ENCODE measurements at regions not wholly inside any gene's neighbourhood (a gene's known extent, or its start where the extent isn't known, plus 50 kb on each side); places are given as distances from the start of the nearest gene placed in this dataset.

- peak; percentile 6 for ATAC-seq (replicated peaks)
- no peak overlapping the region for H3K4me3 Mint-ChIP-seq
- H3K36me3 Mint-ChIP-seq (ENCODE audit: low read depth) = no peaks in the 10 kb centered on the region
- no peaks in the 10 kb centered on the region for H3K4me1 Mint-ChIP-seq
- H3K9me3 Mint-ChIP-seq = no peaks in the 10 kb centered on the region
- peaks cover 4% of the 10 kb centered on the region for H3K27me3 Mint-ChIP-seq
- H3K27ac Mint-ChIP-seq = no peak overlapping the region
These were observed 69.8 kb upstream of the RNU6ATAC start for GRCh38 chr9:134234001-134234660.

- Mint-ChIP-seq H3K4me3 (no peak overlapping the region), H3K27ac (no peak overlapping the region), H3K27me3 (peaks cover 4% of the 10 kb centered on the region), H3K36me3 (ENCODE audit: low read depth) (no peaks in the 10 kb centered on the region), H3K9me3 (no peaks in the 10 kb centered on the region), H3K4me1 (no peaks in the 10 kb centered on the region)
- ATAC-seq (replicated peaks) = no peak
These were observed 70.5 kb upstream of the RNU6ATAC start for GRCh38 chr9:134234687-134235359.

GRCh38 chr9:134235366-134235765 is 71.0 kb upstream of the RNU6ATAC start:
- H3K4me1 Mint-ChIP-seq = no peaks in the 10 kb centered on the region
- peaks cover 4% of the 10 kb centered on the region for H3K27me3 Mint-ChIP-seq
- no peak overlapping the region for H3K27ac Mint-ChIP-seq
- no peak overlapping the region for H3K4me3 Mint-ChIP-seq
- H3K36me3 Mint-ChIP-seq (ENCODE audit: low read depth) = no peaks in the 10 kb centered on the region
- no peak for ATAC-seq (replicated peaks)
- H3K9me3 Mint-ChIP-seq = no peaks in the 10 kb centered on the region

GRCh38 chr9:134236001-134236421 is 71.6 kb upstream of the RNU6ATAC start:
- Mint-ChIP-seq H3K4me3 (no peak overlapping the region), H3K36me3 (ENCODE audit: low read depth) (no peaks in the 10 kb centered on the region), H3K4me1 (no peaks in the 10 kb centered on the region), H3K27ac (no peak overlapping the region), H3K9me3 (no peaks in the 10 kb centered on the region), H3K27me3 (peaks cover 4% of the 10 kb centered on the region)
- ATAC-seq (replicated peaks) = no peak

GRCh38 chr9:134236935-134237629 is 72.7 kb upstream of the RNU6ATAC start:
- no peaks in the 10 kb centered on the region for H3K4me1 Mint-ChIP-seq
- H3K27ac Mint-ChIP-seq = no peak overlapping the region
- peaks cover 4% of the 10 kb centered on the region for H3K27me3 Mint-ChIP-seq
- H3K9me3 Mint-ChIP-seq = no peaks in the 10 kb centered on the region
- no peaks in the 10 kb centered on the region for H3K36me3 Mint-ChIP-seq (ENCODE audit: low read depth)
- ATAC-seq (replicated peaks) = no peak
- H3K4me3 Mint-ChIP-seq = no peak overlapping the region

GRCh38 chr9:134237630-134238265 is 73.4 kb upstream of the RNU6ATAC start:
- Mint-ChIP-seq H3K4me3 (no peak overlapping the region), H3K27ac (no peak overlapping the region), H3K27me3 (peaks cover 3% of the 10 kb centered on the region), H3K36me3 (ENCODE audit: low read depth) (no peaks in the 10 kb centered on the region), H3K4me1 (peaks cover 3% of the 10 kb centered on the region), H3K9me3 (no peaks in the 10 kb centered on the region)
- no peak for ATAC-seq (replicated peaks)

GRCh38 chr9:134239130-134239903 is 75.0 kb upstream of the RNU6ATAC start:
- peaks cover 9% of the 10 kb centered on the region for H3K4me1 Mint-ChIP-seq
- no peaks in the 10 kb centered on the region for H3K9me3 Mint-ChIP-seq
- no peaks in the 10 kb centered on the region for H3K36me3 Mint-ChIP-seq (ENCODE audit: low read depth)
- H3K4me3 Mint-ChIP-seq = no peak overlapping the region
- peaks cover 3% of the 10 kb centered on the region for H3K27me3 Mint-ChIP-seq
- no peak for ATAC-seq (replicated peaks)
- no peak overlapping the region for H3K27ac Mint-ChIP-seq

- Mint-ChIP-seq H3K27me3 (peaks cover 3% of the 10 kb centered on the region), H3K36me3 (ENCODE audit: low read depth) (no peaks in the 10 kb centered on the region), H3K4me1 (peaks cover 9% of the 10 kb centered on the region), H3K27ac (no peak overlapping the region), H3K9me3 (no peaks in the 10 kb centered on the region), H3K4me3 (no peak overlapping the region)
- no peak for ATAC-seq (replicated peaks)
These were observed 75.6 kb upstream of the RNU6ATAC start for GRCh38 chr9:134239939-134240338.

GRCh38 chr9:134240361-134240760 is 76.0 kb upstream of the RNU6ATAC start:
- Mint-ChIP-seq H3K4me3 (no peak overlapping the region), H3K9me3 (no peaks in the 10 kb centered on the region), H3K27ac (no peak overlapping the region), H3K27me3 (peaks cover 3% of the 10 kb centered on the region), H3K36me3 (ENCODE audit: low read depth) (no peaks in the 10 kb centered on the region), H3K4me1 (peaks cover 9% of the 10 kb centered on the region)
- no peak for ATAC-seq (replicated peaks)

GRCh38 chr9:134242706-134243105 is 78.3 kb upstream of the RNU6ATAC start:
- ATAC-seq (replicated peaks) = no peak
- Mint-ChIP-seq H3K4me1 (peaks cover 9% of the 10 kb centered on the region), H3K27me3 (peaks cover 3% of the 10 kb centered on the region), H3K36me3 (ENCODE audit: low read depth) (no peaks in the 10 kb centered on the region), H3K27ac (no peak overlapping the region), H3K4me3 (no peak overlapping the region), H3K9me3 (no peaks in the 10 kb centered on the region)

GRCh38 chr9:134243778-134244467 is 79.6 kb upstream of the RNU6ATAC start:
- H3K36me3 Mint-ChIP-seq (ENCODE audit: low read depth) = no peaks in the 10 kb centered on the region
- no peak overlapping the region for H3K27ac Mint-ChIP-seq
- H3K4me1 Mint-ChIP-seq = peaks cover 9% of the 10 kb centered on the region
- peaks cover 3% of the 10 kb centered on the region for H3K27me3 Mint-ChIP-seq
- H3K4me3 Mint-ChIP-seq = no peak overlapping the region
- peaks cover 6% of the 10 kb centered on the region for H3K9me3 Mint-ChIP-seq
- ATAC-seq (replicated peaks) = peak; percentile 83

GRCh38 chr9:134245179-134245578 is 80.8 kb upstream of the RNU6ATAC start:
- no peak overlapping the region for H3K27ac Mint-ChIP-seq
- peaks cover 3% of the 10 kb centered on the region for H3K27me3 Mint-ChIP-seq
- H3K4me3 Mint-ChIP-seq = no peak overlapping the region
- peaks cover 6% of the 10 kb centered on the region for H3K9me3 Mint-ChIP-seq
- peaks cover 9% of the 10 kb centered on the region for H3K4me1 Mint-ChIP-seq
- no peak for ATAC-seq (replicated peaks)
- no peaks in the 10 kb centered on the region for H3K36me3 Mint-ChIP-seq (ENCODE audit: low read depth)

GRCh38 chr9:134247918-134248631 is 78.2 kb upstream of the RXRA start:
- Mint-ChIP-seq H3K27ac (no peak overlapping the region), H3K36me3 (ENCODE audit: low read depth) (no peaks in the 10 kb centered on the region), H3K4me1 (peaks cover 5% of the 10 kb centered on the region), H3K27me3 (no peaks in the 10 kb centered on the region), H3K9me3 (peaks cover 6% of the 10 kb centered on the region), H3K4me3 (no peak overlapping the region)
- no peak for ATAC-seq (replicated peaks)

Data from activated T-helper 17 cell treated with anti-CD3 and anti-CD28 coated beads, Interleukin-2, amount 50 U/mL, for 72 hours (primary cell).